Ovary (tissue), 7 donors: ENCODE measurements at regions not wholly inside any gene's neighbourhood (a gene's known extent, or its start where the extent isn't known, plus 50 kb on each side); places are given as distances from the start of the nearest gene placed in this dataset.

Experiments
- DNase-seq, 5 donors: peaks; one replicate each; pipeline ENCODE4 v3.0.0-alpha.2; 2019 to 2020
- H3K27ac ChIP-seq, 2 donors: fragments of 200-600 bp; one replicate each; pipeline versions ENCODE4 v1.5.1 to v1.8.0; 2019 to 2022
- H3K27me3 ChIP-seq: fragments of 200-600 bp; one replicate; pipeline ENCODE4 v1.8.0; 2022
- H3K36me3 ChIP-seq: fragments of 200-600 bp; sonication (generic); one replicate; pipeline ENCODE4 v1.5.1; 2019
- H3K4me1 ChIP-seq: one replicate; pipeline ENCODE4 v1.8.1; 2013; ENCODE audit warnings: mild to moderate bottlenecking, moderate library complexity; ENCODE audit not compliant: insufficient read depth
- H3K4me3 ChIP-seq: fragments of 200-600 bp; sonication (generic); one replicate; pipeline ENCODE4 v1.5.1; 2017
- H3K9me3 ChIP-seq, 2 donors: fragments of 200-600 bp in 1 of 2; sonication (generic) in 1 of 2; one replicate each; pipeline versions ENCODE4 v1.5.1 to v1.8.1; 2013 to 2019; ENCODE audit warnings: mild to moderate bottlenecking in 1 of 2, moderate library complexity in 1 of 2
- EP300 ChIP-seq: sonication (generic); formaldehyde crosslinking; IDR thresholded peaks from one replicate; pipeline ENCODE4 v1.6.1; 2017; ENCODE audit warnings: antibody characterized with exemption
- POLR2A ChIP-seq: fragments of 450-650 bp; IDR thresholded peaks from one replicate; pipeline ENCODE4 v1.6.1; 2017; ENCODE audit warnings: antibody characterized with exemption, mild to moderate bottlenecking, moderate library complexity
- WGBS, 3 donors: extraction: QIAGEN DNeasy Blood & Tissue Kit in 1 of 3; methylation state at CpG; one replicate each; pipeline versions ENCODE4 v1.1.5 to v1.1.7; 2013 to 2017; 5-methylcytosine and 5-hydroxymethylcytosine counted together
- intact Hi-C, 4 donors: fragments of 100-400 bp; cut with DNase I; formaldehyde crosslinking; loops; one replicate each; pipeline versions ENCODE4 v1.11.0 to v1.15.1; 2022 to 2023
- TF ChIP-seq, protein P1 (sequence below), 3 donors: fragments of 450-650 bp in 2 of 3; fragments of 200-600 bp in 1 of 3; IDR thresholded peaks; one replicate each; pipeline versions ENCODE4 v1.5.1 to v1.8.0; 2016 to 2022; ENCODE audit warnings: antibody characterized with exemption in 3 of 3, mild to moderate bottlenecking in 1 of 3
- donor health status: DM: no; HTN: no; CAD: no; lungs with moderate emphysema.
- donor health status: DM: no; HTN: no; CAD: no.
- donor health status: Bipolar disorder and iron deficiency.
- donor health status: DM: no; HTN: no; CAD: no.
- donor health status: DM: yes; HTN: yes; CAD: no.

- no peaks in the 10 kb centered on the region for H3K36me3 ChIP-seq
- intact Hi-C loops = no loop called here
- H3K4me3 ChIP-seq = no peak overlapping the region
- no peaks in the 10 kb centered on the region for H3K27me3 ChIP-seq
- DNase-seq = no peak
- no peaks in the 10 kb centered on the region for H3K4me1 ChIP-seq
- TF ChIP-seq EP300 (no peak), POLR2A (no peak)
- TF ChIP-seq, protein P1, sequence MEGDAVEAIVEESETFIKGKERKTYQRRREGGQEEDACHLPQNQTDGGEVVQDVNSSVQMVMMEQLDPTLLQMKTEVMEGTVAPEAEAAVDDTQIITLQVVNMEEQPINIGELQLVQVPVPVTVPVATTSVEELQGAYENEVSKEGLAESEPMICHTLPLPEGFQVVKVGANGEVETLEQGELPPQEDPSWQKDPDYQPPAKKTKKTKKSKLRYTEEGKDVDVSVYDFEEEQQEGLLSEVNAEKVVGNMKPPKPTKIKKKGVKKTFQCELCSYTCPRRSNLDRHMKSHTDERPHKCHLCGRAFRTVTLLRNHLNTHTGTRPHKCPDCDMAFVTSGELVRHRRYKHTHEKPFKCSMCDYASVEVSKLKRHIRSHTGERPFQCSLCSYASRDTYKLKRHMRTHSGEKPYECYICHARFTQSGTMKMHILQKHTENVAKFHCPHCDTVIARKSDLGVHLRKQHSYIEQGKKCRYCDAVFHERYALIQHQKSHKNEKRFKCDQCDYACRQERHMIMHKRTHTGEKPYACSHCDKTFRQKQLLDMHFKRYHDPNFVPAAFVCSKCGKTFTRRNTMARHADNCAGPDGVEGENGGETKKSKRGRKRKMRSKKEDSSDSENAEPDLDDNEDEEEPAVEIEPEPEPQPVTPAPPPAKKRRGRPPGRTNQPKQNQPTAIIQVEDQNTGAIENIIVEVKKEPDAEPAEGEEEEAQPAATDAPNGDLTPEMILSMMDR (IDR thresholded peaks at IDR 0.05) = no peak
- no peaks in the 10 kb centered on the region for H3K9me3 ChIP-seq
- no peak overlapping the region for H3K27ac ChIP-seq
- WGBS, 3 donors = 94 to 100% (median 98%) methylated on average over 2 of the region's 2 CpGs
These were observed 90.5 kb upstream of the ABCC4 start for GRCh38 chr13:95391785-95392184.

DNA sequence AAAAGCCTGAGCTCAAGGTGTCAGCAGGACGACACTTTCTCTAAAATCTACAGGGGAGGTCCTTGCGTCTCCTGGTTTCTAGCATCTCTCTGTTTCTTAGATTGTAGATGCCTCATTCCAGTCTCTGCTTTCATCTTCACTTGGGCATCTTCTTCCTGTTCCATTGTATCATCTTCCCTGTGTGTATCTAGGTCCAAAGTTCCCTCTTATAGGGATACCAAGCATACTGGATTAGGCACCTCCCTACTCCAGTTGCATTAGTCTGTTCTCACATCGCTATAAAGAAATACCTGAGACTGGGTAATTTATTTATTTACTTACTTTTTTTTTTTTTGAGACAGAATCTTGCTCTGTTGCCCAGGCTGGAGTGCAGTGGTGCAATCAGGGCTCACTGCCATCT lies 91.3 kb upstream of the ABCC4 start:
- no peak for DNase-seq
- no peaks in the 10 kb centered on the region for H3K36me3 ChIP-seq
- no peak overlapping the region for H3K4me3 ChIP-seq
- 90 to 95% (median 93%) methylated on average over 3 of the region's 3 CpGs for WGBS, 3 donors
- H3K27ac ChIP-seq = no peak overlapping the region
- no peaks in the 10 kb centered on the region for H3K27me3 ChIP-seq
- H3K4me1 ChIP-seq = no peaks in the 10 kb centered on the region
- TF ChIP-seq EP300 (no peak), POLR2A (no peak)
- TF ChIP-seq, protein P1 (IDR thresholded peaks at IDR 0.05) = no peak
- no peaks in the 10 kb centered on the region for H3K9me3 ChIP-seq
- intact Hi-C loops = no loop called here

GRCh38 chr13:95403349-95404140 lies 102.3 kb upstream of the ABCC4 start:
- TF ChIP-seq EP300 (no peak), POLR2A (no peak)
- TF ChIP-seq, protein P1 (IDR thresholded peaks at IDR 0.05) = no peak
- H3K4me1 ChIP-seq = peaks cover 2% of the 10 kb centered on the region
- WGBS, 3 donors = 46 to 50% (median 48%) methylated on average over 17 of the region's 17 CpGs
- intact Hi-C loops = loop anchor here in 3 of 4 donors (1.0 to 10.0 kb wide), 3 partner anchors 209 to 213 kb away; no protein-coding TSS in a partner anchor
- no peaks in the 10 kb centered on the region for H3K27me3 ChIP-seq
- no peaks in the 10 kb centered on the region for H3K9me3 ChIP-seq
- H3K36me3 ChIP-seq = no peaks in the 10 kb centered on the region
- no peak overlapping the region for H3K27ac ChIP-seq
- peak in 2 of 5 donors; percentile 18 to 32 for DNase-seq
- H3K4me3 ChIP-seq = no peak overlapping the region

DNA sequence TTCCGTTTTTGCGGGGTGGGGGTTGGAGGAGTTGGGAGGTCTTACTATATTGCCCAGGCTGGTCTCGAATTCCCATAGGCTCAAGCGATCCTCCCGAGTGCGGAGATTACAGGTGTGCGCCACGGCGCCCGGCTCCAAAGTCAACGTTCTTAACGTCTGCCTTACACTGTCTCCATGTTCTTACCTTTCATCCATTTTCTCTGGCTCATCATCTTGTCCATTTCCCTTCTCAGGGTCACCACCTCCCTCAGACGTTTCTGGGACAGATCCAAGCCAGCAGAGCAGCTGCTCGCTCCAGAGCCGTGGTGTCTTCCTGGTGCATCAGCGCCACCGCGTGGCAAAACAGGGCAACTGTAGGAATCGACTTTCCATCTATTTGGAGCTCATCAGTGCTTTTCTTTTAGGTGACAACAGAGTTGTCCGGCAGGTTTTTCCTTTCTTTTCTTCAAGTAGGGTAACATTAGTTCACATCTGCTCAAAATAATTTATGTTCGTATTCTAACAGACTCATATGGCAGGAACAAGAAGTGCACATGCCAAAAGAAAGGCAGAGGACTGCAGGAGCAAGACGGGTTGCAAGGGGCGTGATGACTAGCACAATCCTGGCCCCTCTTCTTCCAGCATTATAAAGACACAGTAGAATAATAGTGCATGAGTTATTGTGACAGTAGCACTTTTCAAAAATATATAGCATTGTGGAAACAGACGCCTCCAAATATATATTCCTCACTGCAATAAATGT lies 103.1 kb upstream of the ABCC4 start:
- intact Hi-C loops = loop anchor here in 3 of 4 donors (1.0 to 10.0 kb wide), 3 partner anchors 210 to 214 kb away; no protein-coding TSS in a partner anchor
- no peak overlapping the region for H3K4me3 ChIP-seq
- H3K27me3 ChIP-seq = no peaks in the 10 kb centered on the region
- H3K9me3 ChIP-seq = no peaks in the 10 kb centered on the region
- TF ChIP-seq, protein P1 (IDR thresholded peaks at IDR 0.05) = peak; percentile 86 to 89 (median 87)
- no peak for TF ChIP-seq POLR2A
- peaks cover 2% of the 10 kb centered on the region for H3K4me1 ChIP-seq
- DNase-seq = peak; percentile 80 to 88 (median 85)
- H3K27ac ChIP-seq = no peak overlapping the region
- 11 to 13% (median 12%) methylated on average over 23 to 24 of the region's 24 CpGs for WGBS, 3 donors
- H3K36me3 ChIP-seq = no peaks in the 10 kb centered on the region
